ENCODE measurements at regions not wholly inside any gene's neighbourhood (a gene's known extent, or its start where the extent isn't known, plus 50 kb on each side); places are given as distances from the start of the nearest gene placed in this dataset.
"Not testable (repeated sequence)": the region's sequence is repeated elsewhere in the genome, so short reads cannot be mapped to it uniquely, and the experiment has no call there.

- no peak for DNase-seq
Measured at GRCh38 chr2:128416109-128416785, 97.6 kb upstream of the HS6ST1 start.

DNA sequence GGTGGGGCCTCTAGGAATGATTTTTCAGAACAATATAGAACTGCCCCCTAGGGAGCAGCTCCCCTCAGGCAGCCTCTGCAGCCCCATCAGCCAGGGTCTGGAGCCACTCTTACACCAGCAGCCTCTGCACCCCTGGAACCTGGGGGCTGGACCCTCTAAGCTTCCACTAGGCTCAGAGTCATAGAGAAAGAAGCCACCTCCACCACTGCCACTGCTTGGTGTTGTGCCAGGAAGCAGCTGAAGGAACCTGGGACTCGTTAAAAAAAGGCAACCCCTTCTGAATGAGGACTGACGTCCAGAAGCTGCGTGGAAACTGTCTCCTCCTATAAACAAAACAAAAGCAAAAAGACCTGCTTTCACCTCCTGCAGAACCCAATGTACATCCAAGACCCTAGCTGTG, 98.1 kb upstream of the HS6ST1 start:
- no peak for DNase-seq

GRCh38 chr2:128417264-128417663, 98.6 kb upstream of the HS6ST1 start:
- DNase-seq = not testable (repeated sequence)

- no peak for DNase-seq
Measured at GRCh38 chr2:128420131-128420530, 101.5 kb upstream of the HS6ST1 start.

GRCh38 chr2:128420776-128421175, 102.1 kb upstream of the HS6ST1 start:
- no peak for DNase-seq

- DNase-seq = no peak
Measured at GRCh38 chr2:128421286-128421685, 102.6 kb upstream of the HS6ST1 start.

- no peak for DNase-seq
Measured at GRCh38 chr2:128421861-128422311, 103.2 kb upstream of the HS6ST1 start.

GRCh38 chr2:128422571-128422970, 103.9 kb upstream of the HS6ST1 start:
- no peak for DNase-seq

GRCh38 chr2:128423788-128424165, 105.1 kb upstream of the HS6ST1 start:
- no peak for DNase-seq

DNA sequence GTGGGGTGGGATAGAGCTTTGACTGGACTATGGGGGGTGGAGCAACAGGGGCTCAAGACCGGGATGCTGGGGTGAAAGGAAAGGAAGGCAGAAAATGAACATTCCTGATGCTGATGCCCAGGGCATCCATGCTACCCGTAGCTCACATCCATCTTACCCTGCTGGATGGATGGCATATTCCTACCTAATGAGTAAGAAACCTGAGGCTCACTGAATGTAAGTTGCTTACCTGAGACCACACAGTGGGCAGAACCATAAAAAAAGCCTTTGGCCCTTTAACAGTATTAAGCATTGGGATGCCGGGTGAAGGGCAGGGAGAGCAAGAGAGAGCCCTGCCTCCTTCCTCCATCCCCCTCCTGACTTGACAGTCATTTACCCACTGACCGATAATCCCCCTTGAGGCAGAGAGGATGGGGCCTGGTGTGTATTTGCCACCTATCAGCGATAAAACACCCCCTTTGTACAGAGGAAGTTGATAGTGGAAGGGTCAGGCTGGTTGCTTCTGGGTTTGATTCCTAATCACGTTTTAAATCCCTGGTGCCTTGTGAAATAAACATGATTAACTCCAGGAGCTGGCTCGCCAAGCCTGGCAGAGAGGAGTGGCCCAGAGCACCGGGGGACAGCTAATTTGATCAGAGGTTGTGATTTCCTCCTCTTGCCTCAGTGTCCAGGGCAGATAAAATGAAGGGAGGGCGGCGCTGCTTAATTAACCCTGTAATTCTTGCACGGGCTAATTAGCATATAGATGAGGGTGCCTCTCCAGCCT, 105.9 kb upstream of the HS6ST1 start:
- DNase-seq = no peak

DNA sequence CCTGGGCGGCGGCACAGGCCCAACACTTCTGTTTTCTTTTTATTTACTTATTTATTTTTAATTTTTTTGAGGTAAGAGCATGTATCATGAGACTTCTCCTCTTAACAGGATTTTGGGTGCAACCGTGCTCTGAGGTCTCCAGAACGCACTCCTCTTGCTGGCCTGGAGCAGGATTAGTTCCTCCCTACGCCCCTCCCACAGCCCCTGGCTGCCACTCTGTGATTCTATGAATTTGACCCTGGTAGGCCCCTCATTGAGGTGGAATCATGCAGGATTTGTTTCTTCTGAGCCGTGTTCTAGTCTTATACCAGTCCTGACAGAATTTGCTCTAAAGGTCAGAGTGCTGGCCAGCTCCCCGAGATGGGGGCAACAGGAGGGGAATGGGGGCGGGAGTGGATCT, 106.5 kb upstream of the HS6ST1 start:
- no peak for DNase-seq

GRCh38 chr2:128425731-128426620, 107.3 kb upstream of the HS6ST1 start:
- DNase-seq = no peak

DNA sequence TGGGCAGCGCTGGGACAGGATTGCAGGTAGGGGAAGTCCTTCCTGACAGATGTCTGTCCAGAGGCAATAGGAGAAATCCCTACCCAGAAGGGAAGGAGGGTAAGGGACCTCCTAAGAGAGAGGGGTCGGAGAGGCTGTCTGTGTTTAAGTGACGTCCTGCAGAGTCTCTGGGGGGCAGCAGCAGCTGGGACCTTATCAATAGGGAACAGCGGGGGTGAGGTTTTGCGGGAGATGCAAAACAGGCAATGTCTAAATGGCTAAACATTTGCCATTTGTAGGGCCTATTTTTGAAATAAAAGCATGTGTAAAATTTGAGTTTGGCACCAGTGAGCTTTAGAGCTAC, 108.7 kb upstream of the HS6ST1 start:
- DNase-seq = no peak

DNA sequence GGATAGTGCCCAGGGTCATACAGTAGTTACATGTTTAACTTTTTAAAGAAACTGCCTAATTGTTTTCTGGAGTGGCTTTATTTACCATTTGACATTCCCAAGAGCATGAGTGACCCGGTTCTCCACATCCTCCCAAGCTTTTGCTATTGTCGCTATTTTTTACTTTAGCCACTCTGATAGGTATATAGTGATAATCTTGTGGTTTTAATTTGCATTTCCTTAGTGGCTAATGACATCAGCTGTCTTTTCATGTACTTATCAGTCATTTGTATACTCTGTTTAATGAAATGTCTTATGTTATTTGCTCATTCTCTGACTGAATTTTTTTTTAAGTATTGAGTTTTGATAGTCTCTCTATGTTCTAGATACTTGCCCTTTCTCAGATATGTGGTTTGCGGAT, 109.7 kb upstream of the HS6ST1 start:
- DNase-seq = no peak

GRCh38 chr2:128432423-128432822, 113.8 kb upstream of the HS6ST1 start:
- DNase-seq = no peak

GRCh38 chr2:128433911-128434550, 115.4 kb upstream of the HS6ST1 start:
- no peak for DNase-seq

DNA sequence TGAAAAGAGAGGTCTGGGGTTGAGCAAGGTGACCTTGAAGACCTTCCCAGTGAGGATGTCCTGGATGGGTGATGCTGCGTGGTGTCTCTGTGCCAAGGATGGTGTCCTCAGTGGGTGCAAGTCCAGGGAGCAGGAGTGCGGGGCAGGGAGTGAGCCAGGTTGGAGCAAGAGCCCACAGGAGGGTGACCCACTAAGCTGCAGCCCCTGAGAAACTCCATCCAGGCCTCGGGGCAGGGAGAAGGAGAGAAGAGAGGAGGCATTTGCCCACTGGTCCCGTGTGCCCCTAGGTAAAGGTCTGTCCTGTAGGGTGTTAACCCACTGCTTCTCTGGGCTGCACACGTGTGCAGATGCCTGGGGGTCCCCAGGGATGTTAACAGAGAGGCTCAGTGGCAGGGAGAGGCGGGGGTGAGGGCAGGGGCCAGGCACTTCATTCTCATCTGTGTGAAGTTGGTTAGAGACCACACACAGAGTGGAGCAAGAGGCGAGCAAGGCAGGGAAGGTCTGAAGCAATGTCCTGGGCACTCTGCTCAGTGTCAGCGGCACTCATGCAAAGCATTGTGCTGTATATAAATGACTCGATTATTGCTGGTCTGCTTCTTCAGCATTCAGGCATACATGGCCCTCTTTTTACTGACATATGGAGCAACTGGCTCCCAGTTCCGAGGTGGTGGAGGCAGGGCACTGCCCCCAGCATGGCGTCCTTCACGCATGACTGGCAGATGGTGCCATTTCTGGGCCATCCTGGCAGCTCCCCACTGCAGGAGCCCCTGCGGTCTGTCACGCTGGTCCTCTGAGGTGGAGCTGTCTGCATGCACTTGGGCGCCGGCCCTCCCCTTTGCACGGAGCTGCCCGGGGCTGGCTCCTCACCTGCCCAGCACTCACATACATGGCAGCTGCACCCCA, 117.2 kb upstream of the HS6ST1 start:
- no peak for DNase-seq

DNA sequence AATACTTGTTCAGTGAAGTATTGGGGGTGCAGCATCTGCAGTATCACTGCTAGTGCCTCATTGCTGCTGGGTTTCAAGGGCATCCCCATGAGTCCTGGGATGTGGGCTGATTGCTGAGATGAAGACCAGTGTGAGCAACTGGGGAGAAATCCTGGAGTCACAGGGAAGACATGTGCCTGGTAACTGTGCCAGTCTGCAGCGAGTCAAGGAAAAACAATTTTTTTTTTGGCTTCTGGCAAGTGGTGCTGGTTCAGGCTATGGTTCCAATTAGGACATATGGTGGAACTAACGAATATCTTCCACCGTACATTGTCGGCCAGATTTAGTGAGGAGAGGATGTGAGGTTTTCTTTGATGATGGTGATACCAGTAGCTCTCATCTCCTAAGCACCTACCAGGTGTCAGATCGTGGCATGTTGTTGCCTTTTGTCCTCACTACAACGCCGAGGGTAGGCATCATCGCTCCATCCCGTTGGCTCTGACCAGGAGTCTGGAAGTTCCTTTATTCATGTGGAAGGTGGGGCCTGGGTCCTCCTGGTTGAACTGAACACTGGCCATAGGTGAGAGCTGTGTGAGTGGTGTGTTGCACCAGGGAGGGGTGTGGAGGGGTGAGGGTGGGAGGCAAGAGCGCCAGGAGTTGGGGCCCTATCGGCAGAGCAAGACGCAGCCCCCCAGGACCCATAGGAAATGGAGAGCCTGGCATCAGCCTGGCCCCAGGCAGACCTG, 118.0 kb upstream of the HS6ST1 start:
- DNase-seq = no peak

GRCh38 chr2:128437204-128437565, 118.5 kb upstream of the HS6ST1 start:
- DNase-seq = no peak

- no peak for DNase-seq
Measured at GRCh38 chr2:128438091-128438490, 119.4 kb upstream of the HS6ST1 start.

GRCh38 chr2:128438586-128438985, 119.9 kb upstream of the HS6ST1 start:
- DNase-seq = no peak
